Fibroblast of pulmonary artery (primary cell): ENCODE measurements at regions not wholly inside any gene's neighbourhood (a gene's known extent, or its start where the extent isn't known, plus 50 kb on each side); places are given as distances from the start of the nearest gene placed in this dataset.
A peak's percentile ranks its signal among the peaks of the same experiment; 100 is the strongest.

Experiments
- DNase-seq: peaks from one replicate; pipeline ENCODE4 v3.0.0-alpha.2; 2010; ENCODE audit warnings: low read depth
- H3K4me3 ChIP-seq: replicated peaks from 2 replicates; pipeline ENCODE4 v1.5.1; 2011; ENCODE audit warnings: low read depth, mild to moderate bottlenecking, control low read depth, low read length, moderate library complexity
- CTCF ChIP-seq: IDR thresholded peaks from 2 replicates; pipeline ENCODE4 v1.5.1; 2011; ENCODE audit warnings: mild to moderate bottlenecking, control low read depth, low read length, inconsistent platforms; ENCODE audit errors: missing control alignments

- no peak for TF ChIP-seq CTCF
- H3K4me3 ChIP-seq = no peak overlapping the region
- no peak for DNase-seq
Measured at GRCh38 chr1:178030467-178030866, 60.6 kb upstream of the SEC16B start.

GRCh38 chr1:178031856-178032320 lies 62.0 kb upstream of the RASAL2 start:
- H3K4me3 ChIP-seq = no peak overlapping the region
- peak; percentile 93 for TF ChIP-seq CTCF
- DNase-seq = peak; percentile 97

DNA sequence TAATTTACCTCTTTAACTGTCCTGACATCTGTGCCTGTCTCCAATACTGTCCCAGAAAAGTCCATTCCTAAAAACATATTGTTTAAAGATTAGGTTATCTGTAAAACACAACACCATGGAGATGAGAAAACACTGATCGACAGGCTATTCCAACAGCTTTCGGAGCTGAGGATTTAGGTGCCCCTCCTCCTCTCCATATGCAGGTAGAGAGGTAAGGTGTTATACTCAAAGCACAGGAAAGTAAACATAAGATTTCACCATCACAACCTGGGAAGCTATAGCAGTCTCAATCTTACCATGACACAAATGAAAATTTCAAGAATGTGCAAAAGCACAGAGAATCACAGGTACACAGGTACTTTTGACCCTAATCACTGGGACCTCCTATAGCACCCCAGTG lies 60.9 kb upstream of the RASAL2 start:
- TF ChIP-seq CTCF = no peak
- H3K4me3 ChIP-seq = no peak overlapping the region
- DNase-seq = no peak

DNA sequence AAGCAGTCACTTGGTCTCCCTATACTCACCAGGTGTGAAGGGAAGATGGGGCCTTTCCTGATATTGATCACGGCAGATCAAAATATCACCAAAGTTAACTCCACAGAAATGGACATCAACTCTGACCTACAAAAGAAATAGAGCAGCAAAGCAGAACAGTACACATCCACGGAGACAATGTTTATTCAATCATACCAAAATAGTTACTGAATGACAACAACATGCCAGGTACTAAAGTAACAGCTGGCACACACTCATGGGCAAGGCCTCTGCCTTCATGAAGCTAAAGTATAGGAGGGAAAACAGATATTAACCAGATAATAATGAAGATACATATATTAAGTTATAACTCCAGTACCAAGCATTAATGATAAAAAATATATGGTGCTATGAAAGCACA lies 59.2 kb upstream of the RASAL2 start:
- TF ChIP-seq CTCF = no peak
- DNase-seq = no peak
- no peak overlapping the region for H3K4me3 ChIP-seq

- no peak for TF ChIP-seq CTCF
- no peak for DNase-seq
- no peak overlapping the region for H3K4me3 ChIP-seq
Measured at GRCh38 chr1:178036090-178036489, 57.8 kb upstream of the RASAL2 start.

DNA sequence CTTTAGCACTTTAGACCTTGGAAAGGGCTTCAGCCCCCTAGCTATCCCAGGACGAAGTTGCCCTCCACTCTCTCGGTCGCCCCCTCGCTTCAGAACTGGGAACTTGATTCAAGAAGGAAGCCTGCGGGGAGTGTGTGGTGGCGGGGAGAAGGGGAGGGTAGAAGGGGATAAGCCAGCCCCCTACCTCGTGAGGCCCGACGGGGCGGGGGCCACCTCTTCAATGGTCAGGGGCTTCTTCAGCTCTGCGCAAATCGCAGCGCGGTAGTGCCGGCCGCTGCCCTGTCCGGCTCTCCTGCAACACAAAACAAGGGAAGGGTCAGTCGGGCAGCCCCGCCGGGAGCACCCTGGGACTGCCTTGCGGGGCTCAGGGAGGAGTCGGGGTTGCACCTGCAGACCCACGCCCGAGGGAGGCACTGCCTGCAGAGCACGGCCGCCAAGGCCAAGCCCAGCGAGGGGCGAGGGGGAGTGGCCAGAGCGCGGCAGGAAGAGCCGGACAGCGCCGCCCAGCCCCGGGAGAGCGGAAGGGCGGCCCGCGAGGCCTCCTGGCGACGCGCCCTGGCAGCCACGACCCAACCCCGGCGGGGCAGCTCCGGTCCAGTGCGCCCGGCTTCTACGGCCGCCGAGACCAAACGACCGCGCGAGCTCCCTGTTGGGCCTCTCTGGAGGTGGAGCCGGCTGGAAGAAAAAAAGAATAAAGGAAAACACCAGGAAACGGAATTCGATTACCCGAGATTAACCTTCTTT lies 56.2 kb upstream of the RASAL2 start:
- peak; percentile 82 for DNase-seq
- peak; percentile 43 for TF ChIP-seq CTCF
- H3K4me3 ChIP-seq = peak overlapping the region; percentile 62

DNA sequence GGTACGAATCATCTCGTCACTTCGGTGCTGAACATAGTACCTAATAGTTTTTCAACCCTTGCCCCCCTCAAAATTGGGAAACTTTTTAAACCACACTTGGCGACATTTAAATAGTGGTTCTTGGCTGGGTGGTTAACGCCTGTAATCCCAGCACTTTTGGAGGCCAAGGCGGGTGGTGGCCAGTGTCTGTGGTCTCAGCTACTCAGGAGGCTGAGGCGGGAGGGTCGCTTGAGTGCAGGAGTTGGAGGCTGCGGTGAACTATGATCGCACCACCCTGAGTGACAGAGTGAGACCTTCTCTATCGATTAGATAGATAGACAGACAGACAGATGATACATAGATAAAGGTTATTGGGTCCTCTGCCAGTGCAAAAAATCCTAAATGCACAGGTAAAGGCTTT lies 55.5 kb upstream of the RASAL2 start:
- no peak for DNase-seq
- H3K4me3 ChIP-seq = peak overlapping the region; percentile 62
- TF ChIP-seq CTCF = no peak
